PC-3 (cell line): ENCODE measurements at regions not wholly inside any gene's neighbourhood (a gene's known extent, or its start where the extent isn't known, plus 50 kb on each side); places are given as distances from the start of the nearest gene placed in this dataset.
A peak's percentile ranks its signal among the peaks of the same experiment; 100 is the strongest.

Experiments
- ATAC-seq: fragments of 200-7000 bp; cut with Tn5 transposase; 2 replicates; pipeline ENCODE4 v1.9.1; 2020; ENCODE audit warnings: mild to moderate bottlenecking, moderate library complexity
- BruUV-seq: library from RNA; stranded (reverse); fragments of 400-500 nt; replicated peaks from 2 replicates; lab custom pipeline; 2021; lab: Mats Ljungman, UMichigan
- CTCF ChIA-PET: fragments of 300-600 bp; sonication (Branson Sonifier 250); formaldehyde crosslinking; loops from one replicate; lab custom pipeline; 2022; ENCODE audit warnings: antibody characterized with exemption; lab: Charles Lee
- POLR2A ChIA-PET: fragments of 300-600 bp; sonication (Branson Sonifier 250); formaldehyde crosslinking; loops from one replicate; lab custom pipeline; 2022; ENCODE audit warnings: antibody characterized with exemption; ENCODE audit not compliant: unreplicated experiment; lab: Charles Lee
- DNase-seq: peaks from one replicate; pipeline ENCODE4 v3.0.0-alpha.2; 2015
- H2AFZ ChIP-seq: fragments of 300-600 bp; sonication (generic); 2 replicates; pipeline ENCODE4 v1.6.0; 2016; ENCODE audit warnings: antibody characterized with exemption, low read length
- H3F3A ChIP-seq: fragments of 300-600 bp; sonication (generic); one replicate; pipeline ENCODE4 v1.6.0; 2017; ENCODE audit warnings: antibody characterized with exemption, low read length, control low read depth, mild to moderate bottlenecking; ENCODE audit not compliant: unreplicated experiment
- H3K27ac ChIP-seq: fragments of 300-600 bp; sonication (generic); 2 replicates; pipeline ENCODE4 v1.5.1; 2016; ENCODE audit warnings: mild to moderate bottlenecking, low read length
- H3K27me3 ChIP-seq: fragments of 300-600 bp; sonication (generic); 2 replicates; pipeline ENCODE4 v1.6.1; 2016; ENCODE audit warnings: low read length, mixed read lengths
- H3K36me3 ChIP-seq: fragments of 300-600 bp; sonication (generic); 2 replicates; pipeline ENCODE4 v1.6.1; 2016; ENCODE audit warnings: low read depth, mixed run types, low read length, mixed read lengths
- H3K4me1 ChIP-seq: fragments of 300-600 bp; sonication (generic); 2 replicates; pipeline ENCODE4 v1.5.1; 2016; ENCODE audit warnings: low read length; ENCODE audit not compliant: insufficient read depth
- H3K4me2 ChIP-seq: fragments of 300-600 bp; sonication (generic); 2 replicates; pipeline ENCODE4 v1.6.0; 2016; ENCODE audit warnings: low read length
- H3K4me3 ChIP-seq: fragments of 300-600 bp; sonication (generic); 2 replicates; pipeline ENCODE4 v1.5.1; 2016; ENCODE audit warnings: mild to moderate bottlenecking, low read length, mixed read lengths
- H3K79me2 ChIP-seq: fragments of 300-600 bp; sonication (generic); 2 replicates; pipeline ENCODE4 v1.6.1; 2017; ENCODE audit warnings: low read length, mixed read lengths
- H3K9ac ChIP-seq: fragments of 300-600 bp; sonication (generic); 2 replicates; pipeline ENCODE4 v1.6.0; 2016; ENCODE audit warnings: mild to moderate bottlenecking, low read length
- H3K9me2 ChIP-seq: fragments of 300-600 bp; sonication (generic); replicated peaks from 2 replicates; pipeline ENCODE4 v1.6.1; 2016; ENCODE audit warnings: mixed run types, low read length, mixed read lengths
- H3K9me3 ChIP-seq: fragments of 300-600 bp; sonication (generic); 2 replicates; pipeline ENCODE4 v1.6.1; 2016; ENCODE audit warnings: low read length, mixed read lengths
- H4K20me1 ChIP-seq: fragments of 300-600 bp; sonication (generic); 2 replicates; pipeline ENCODE4 v1.6.1; 2016; ENCODE audit warnings: low read length, mixed read lengths
- CTCF ChIP-seq: fragments of 300-600 bp; sonication (generic); conservative IDR thresholded peaks from 2 replicates; pipeline ENCODE4 v1.5.1; 2017; ENCODE audit warnings: antibody characterized with exemption, low read depth, mild to moderate bottlenecking, low read length
- EZH2 ChIP-seq: fragments of 300-600 bp; sonication (generic); IDR thresholded peaks from one replicate; pipeline ENCODE4 v1.6.1; 2017; ENCODE audit warnings: antibody characterized with exemption, mild to moderate bottlenecking, low read length; ENCODE audit not compliant: unreplicated experiment
- EZH2phosphoT487 ChIP-seq: fragments of 300-600 bp; sonication (generic); IDR thresholded peaks from 2 replicates; pipeline ENCODE4 v1.6.1; 2018; ENCODE audit warnings: mild to moderate bottlenecking, antibody characterized with exemption, low read length, borderline replicate concordance
- intact Hi-C: fragments of 100-400 bp; cut with micrococcal nuclease; formaldehyde crosslinking; loops from 2 replicates; pipeline ENCODE4 v1.9.0; 2023

GRCh38 chr2:225916692-225917091 is 517.2 kb downstream of the NYAP2 start:
- no peak for ATAC-seq
- Histone ChIP-seq H3K27ac (no peak overlapping the region), H3K36me3 (no peaks in the 10 kb centered on the region), H3K79me2 (no peaks in the 10 kb centered on the region), H3K4me2 (no peak overlapping the region), H2AFZ (no peak overlapping the region), H3K9me3 (no peaks in the 10 kb centered on the region), H3K4me1 (no peaks in the 10 kb centered on the region), H3K9me2 (no peaks in the 10 kb centered on the region), H4K20me1 (no peaks in the 10 kb centered on the region), H3K27me3 (no peaks in the 10 kb centered on the region), H3K9ac (no peak overlapping the region), H3K4me3 (no peak overlapping the region), H3F3A (no peaks in the 10 kb centered on the region)
- no TSS peak for BruUV-seq
- ChIA-PET POLR2A (no interaction called here), CTCF (no interaction called here)
- no peak for DNase-seq
- intact Hi-C loops, result no loop called here
- TF ChIP-seq EZH2 (no peak), CTCF (no peak), EZH2phosphoT487 (no peak)

- Histone ChIP-seq H3K9ac (no peak overlapping the region), H3K27me3 (no peaks in the 10 kb centered on the region), H3K4me2 (no peak overlapping the region), H3K27ac (no peak overlapping the region), H3K9me2 (no peaks in the 10 kb centered on the region), H3K4me3 (no peak overlapping the region), H2AFZ (no peak overlapping the region), H3F3A (no peaks in the 10 kb centered on the region), H3K9me3 (no peaks in the 10 kb centered on the region), H3K79me2 (no peaks in the 10 kb centered on the region), H3K36me3 (no peaks in the 10 kb centered on the region), H3K4me1 (no peaks in the 10 kb centered on the region), H4K20me1 (no peaks in the 10 kb centered on the region)
- no peak for TF ChIP-seq EZH2
- TF ChIP-seq CTCF, result no peak
- TF ChIP-seq EZH2phosphoT487, result no peak
- ChIA-PET CTCF (no interaction called here), POLR2A (no interaction called here)
- no peak for DNase-seq
- intact Hi-C loops, result no loop called here
- ATAC-seq, result no peak
- no TSS peak for BruUV-seq
Measured at GRCh38 chr2:225911019-225911418, 511.5 kb downstream of the NYAP2 start.

GRCh38 chr2:225895126-225895525 is 495.6 kb downstream of the NYAP2 start:
- Histone ChIP-seq H3K9ac (peak overlapping the region; percentile 33), H4K20me1 (no peaks in the 10 kb centered on the region), H3K36me3 (no peaks in the 10 kb centered on the region), H3K9me3 (no peaks in the 10 kb centered on the region), H2AFZ (no peak overlapping the region), H3K9me2 (no peaks in the 10 kb centered on the region), H3F3A (no peaks in the 10 kb centered on the region), H3K27me3 (no peaks in the 10 kb centered on the region), H3K4me1 (peaks cover 18% of the 10 kb centered on the region), H3K4me3 (no peak overlapping the region), H3K79me2 (no peaks in the 10 kb centered on the region), H3K27ac (peak overlapping the region; percentile 62), H3K4me2 (peak overlapping the region; percentile 65)
- TF ChIP-seq EZH2phosphoT487, result no peak
- TF ChIP-seq CTCF, result no peak
- TF ChIP-seq EZH2, result no peak
- intact Hi-C loops, result loop anchor here (10.0 kb wide), 2 partner anchors 130 to 290 kb away; no protein-coding TSS in a partner anchor
- DNase-seq (peak; percentile 1), ATAC-seq (no peak; the same call in 1 of the 2 replicates)
- BruUV-seq, result no TSS peak
- CTCF ChIA-PET, result interaction anchor here (0.6 kb wide), 1 partner anchor 223 kb away, joined by 3 read pairs; no protein-coding TSS in a partner anchor
- POLR2A ChIA-PET, result no interaction called here
